ENCODE measurements at regions not wholly inside any gene's neighbourhood (a gene's known extent, or its start where the extent isn't known, plus 50 kb on each side); places are given as distances from the start of the nearest gene placed in this dataset.
"Not testable (repeated sequence)": the region's sequence is repeated elsewhere in the genome, so short reads cannot be mapped to it uniquely, and the experiment has no call there.

- DNase-seq, result no peak
- Mint-ChIP-seq H3K4me3 (no peak overlapping the region), H3K27ac (no peak overlapping the region), H3K36me3 (ENCODE audit: low read depth) (no peaks in the 10 kb centered on the region), H3K4me1 (ENCODE audit: low read depth) (no peaks in the 10 kb centered on the region), H3K9me3 (ENCODE audit: insufficient read depth) (no peaks in the 10 kb centered on the region), H3K27me3 (ENCODE audit: low read depth) (no peaks in the 10 kb centered on the region)
- ChIA-PET CTCF (interaction anchor here (1.3 kb wide), 1 partner anchor 1160 kb away, joined by 3 read pairs; no protein-coding TSS in a partner anchor), POLR2A (no interaction called here)
- no peak for ATAC-seq
These were observed 830.2 kb upstream of the SPRY2 start for GRCh38 chr13:81171065-81171647.

GRCh38 chr13:81163823-81164222 is 822.9 kb upstream of the SPRY2 start:
- H3K4me1 Mint-ChIP-seq (ENCODE audit: low read depth); H3K9me3 Mint-ChIP-seq (ENCODE audit: insufficient read depth); DNase-seq; CTCF ChIA-PET; H3K36me3 Mint-ChIP-seq (ENCODE audit: low read depth); H3K27ac Mint-ChIP-seq; POLR2A ChIA-PET; ATAC-seq; H3K27me3 Mint-ChIP-seq (ENCODE audit: low read depth); H3K4me3 Mint-ChIP-seq: not testable (repeated sequence)

- ChIA-PET CTCF (no interaction called here), POLR2A (no interaction called here)
- Mint-ChIP-seq H3K27me3 (ENCODE audit: low read depth) (no peaks in the 10 kb centered on the region), H3K4me1 (ENCODE audit: low read depth) (no peaks in the 10 kb centered on the region), H3K9me3 (ENCODE audit: insufficient read depth) (peaks cover 15% of the 10 kb centered on the region), H3K36me3 (ENCODE audit: low read depth) (no peaks in the 10 kb centered on the region), H3K27ac (no peak overlapping the region), H3K4me3 (no peak overlapping the region)
- no peak for DNase-seq
- no peak for ATAC-seq
These were observed 812.6 kb upstream of the SPRY2 start for GRCh38 chr13:81153478-81153877.

DNA sequence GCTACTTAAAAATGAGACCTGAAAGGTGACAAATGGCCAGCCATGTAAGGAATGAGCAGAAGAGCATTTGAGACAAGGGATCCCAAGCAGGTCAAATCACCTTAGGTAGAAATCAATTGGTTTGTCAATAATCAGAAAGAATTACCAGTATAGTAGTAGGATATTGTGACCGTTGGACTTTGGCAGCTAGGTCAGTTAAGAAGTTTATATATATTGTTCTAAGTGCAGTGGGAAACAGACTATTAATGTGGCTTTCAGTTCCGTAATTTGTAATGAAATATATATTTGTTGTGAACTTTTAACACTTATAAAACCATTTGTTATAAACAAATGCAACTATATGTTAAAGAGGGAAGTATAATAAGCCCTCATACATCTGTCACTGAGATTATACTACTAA is 807.9 kb upstream of the SPRY2 start:
- Mint-ChIP-seq H3K9me3 (ENCODE audit: insufficient read depth) (peaks cover 7% of the 10 kb centered on the region), H3K4me1 (ENCODE audit: low read depth) (no peaks in the 10 kb centered on the region), H3K27me3 (ENCODE audit: low read depth) (no peaks in the 10 kb centered on the region), H3K36me3 (ENCODE audit: low read depth) (no peaks in the 10 kb centered on the region), H3K4me3 (no peak overlapping the region), H3K27ac (no peak overlapping the region)
- ChIA-PET POLR2A (no interaction called here), CTCF (no interaction called here)
- DNase-seq (no peak), ATAC-seq (no peak)

- H3K4me3 Mint-ChIP-seq; H3K4me1 Mint-ChIP-seq (ENCODE audit: low read depth); CTCF ChIA-PET; H3K27me3 Mint-ChIP-seq (ENCODE audit: low read depth); POLR2A ChIA-PET; DNase-seq; H3K27ac Mint-ChIP-seq; ATAC-seq; H3K9me3 Mint-ChIP-seq (ENCODE audit: insufficient read depth); H3K36me3 Mint-ChIP-seq (ENCODE audit: low read depth): not testable (repeated sequence)
These were observed 805.6 kb upstream of the SPRY2 start for GRCh38 chr13:81146576-81146975.

- CTCF ChIA-PET, result no interaction called here
- no peak overlapping the region for H3K27ac Mint-ChIP-seq
- H3K4me3 Mint-ChIP-seq, result no peak overlapping the region
- no peaks in the 10 kb centered on the region for H3K27me3 Mint-ChIP-seq (ENCODE audit: low read depth)
- no peaks in the 10 kb centered on the region for H3K36me3 Mint-ChIP-seq (ENCODE audit: low read depth)
- POLR2A ChIA-PET, result no interaction called here
- DNase-seq (no peak), ATAC-seq (no peak)
- H3K9me3 Mint-ChIP-seq (ENCODE audit: insufficient read depth), result no peaks in the 10 kb centered on the region
- no peaks in the 10 kb centered on the region for H3K4me1 Mint-ChIP-seq (ENCODE audit: low read depth)
These were observed 801.5 kb upstream of the SPRY2 start for GRCh38 chr13:81142306-81142999.

- Mint-ChIP-seq H3K27ac (no peak overlapping the region), H3K27me3 (ENCODE audit: low read depth) (no peaks in the 10 kb centered on the region), H3K9me3 (ENCODE audit: insufficient read depth) (no peaks in the 10 kb centered on the region), H3K4me1 (ENCODE audit: low read depth) (no peaks in the 10 kb centered on the region), H3K36me3 (ENCODE audit: low read depth) (no peaks in the 10 kb centered on the region), H3K4me3 (no peak overlapping the region)
- CTCF ChIA-PET, result no interaction called here
- ATAC-seq (no peak), DNase-seq (no peak)
- POLR2A ChIA-PET, result no interaction called here
These were observed 799.7 kb upstream of the SPRY2 start for GRCh38 chr13:81140675-81141074.

DNA sequence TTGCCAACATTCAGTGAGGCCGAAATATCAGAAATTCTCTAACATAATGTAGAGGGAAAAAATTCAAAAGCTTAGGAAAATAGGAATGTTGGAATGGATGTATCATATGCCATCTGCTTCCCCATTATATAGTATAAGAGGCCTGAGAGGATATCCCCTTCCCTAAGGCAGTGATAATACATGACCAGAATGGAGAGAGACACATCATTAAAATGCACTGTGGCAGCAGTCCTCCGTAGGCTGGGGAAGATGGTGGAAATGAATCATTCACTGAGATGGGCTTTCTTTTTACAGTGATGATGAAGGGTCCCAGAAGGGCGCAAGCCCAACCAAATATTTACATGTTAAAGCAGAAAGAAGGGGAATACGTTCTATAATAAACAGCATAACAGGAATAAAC is 799.1 kb upstream of the SPRY2 start:
- CTCF ChIA-PET, result no interaction called here
- H3K9me3 Mint-ChIP-seq (ENCODE audit: insufficient read depth), result no peaks in the 10 kb centered on the region
- H3K27me3 Mint-ChIP-seq (ENCODE audit: low read depth), result no peaks in the 10 kb centered on the region
- ATAC-seq, result no peak
- no peaks in the 10 kb centered on the region for H3K36me3 Mint-ChIP-seq (ENCODE audit: low read depth)
- no peak for DNase-seq
- no peak overlapping the region for H3K27ac Mint-ChIP-seq
- no peak overlapping the region for H3K4me3 Mint-ChIP-seq
- POLR2A ChIA-PET, result no interaction called here
- H3K4me1 Mint-ChIP-seq (ENCODE audit: low read depth), result no peaks in the 10 kb centered on the region

- no peak for ATAC-seq
- CTCF ChIA-PET, result no interaction called here
- Mint-ChIP-seq H3K4me1 (ENCODE audit: low read depth) (no peaks in the 10 kb centered on the region), H3K4me3 (no peak overlapping the region), H3K36me3 (ENCODE audit: low read depth) (no peaks in the 10 kb centered on the region), H3K9me3 (ENCODE audit: insufficient read depth) (no peaks in the 10 kb centered on the region), H3K27me3 (ENCODE audit: low read depth) (no peaks in the 10 kb centered on the region), H3K27ac (no peak overlapping the region)
- DNase-seq, result no peak
- POLR2A ChIA-PET, result no interaction called here
These were observed 797.5 kb upstream of the SPRY2 start for GRCh38 chr13:81138353-81138980.

- no peaks in the 10 kb centered on the region for H3K27me3 Mint-ChIP-seq (ENCODE audit: low read depth)
- CTCF ChIA-PET, result no interaction called here
- no peak for DNase-seq
- no peak overlapping the region for H3K4me3 Mint-ChIP-seq
- peaks cover 4% of the 10 kb centered on the region for H3K9me3 Mint-ChIP-seq (ENCODE audit: insufficient read depth)
- H3K4me1 Mint-ChIP-seq (ENCODE audit: low read depth), result no peaks in the 10 kb centered on the region
- H3K27ac Mint-ChIP-seq, result no peak overlapping the region
- H3K36me3 Mint-ChIP-seq (ENCODE audit: low read depth), result no peaks in the 10 kb centered on the region
- POLR2A ChIA-PET, result no interaction called here
- ATAC-seq, result no peak
These were observed 792.1 kb upstream of the SPRY2 start for GRCh38 chr13:81133066-81133465.

- ChIA-PET CTCF (no interaction called here), POLR2A (interaction anchor here (0.5 kb wide), 1 partner anchor 1184 kb away, joined by 3 read pairs; no protein-coding TSS in a partner anchor)
- no peak overlapping the region for H3K4me3 Mint-ChIP-seq
- no peaks in the 10 kb centered on the region for H3K4me1 Mint-ChIP-seq (ENCODE audit: low read depth)
- ATAC-seq, result no peak
- DNase-seq, result no peak
- H3K27me3 Mint-ChIP-seq (ENCODE audit: low read depth), result no peaks in the 10 kb centered on the region
- H3K36me3 Mint-ChIP-seq (ENCODE audit: low read depth), result no peaks in the 10 kb centered on the region
- no peak overlapping the region for H3K27ac Mint-ChIP-seq
- H3K9me3 Mint-ChIP-seq (ENCODE audit: insufficient read depth), result peaks cover 4% of the 10 kb centered on the region
These were observed 776.5 kb upstream of the SPRY2 start for GRCh38 chr13:81117416-81117815.

- Mint-ChIP-seq H3K9me3 (ENCODE audit: insufficient read depth) (peaks cover 4% of the 10 kb centered on the region), H3K4me3 (no peak overlapping the region), H3K36me3 (ENCODE audit: low read depth) (no peaks in the 10 kb centered on the region), H3K4me1 (ENCODE audit: low read depth) (no peaks in the 10 kb centered on the region), H3K27me3 (ENCODE audit: low read depth) (no peaks in the 10 kb centered on the region), H3K27ac (no peak overlapping the region)
- ChIA-PET POLR2A (interaction anchor here (0.5 kb wide), 1 partner anchor 1184 kb away, joined by 3 read pairs; no protein-coding TSS in a partner anchor), CTCF (no interaction called here)
- no peak for DNase-seq
- no peak for ATAC-seq
These were observed 775.7 kb upstream of the SPRY2 start for GRCh38 chr13:81116461-81117282.
